GM23338 (cell line): ENCODE measurements at regions not wholly inside any gene's neighbourhood (a gene's known extent, or its start where the extent isn't known, plus 50 kb on each side); places are given as distances from the start of the nearest gene placed in this dataset.

Experiments
- CTCF ChIP-seq, 2 experiments: fragments of 200-600 bp in 1 of 2; sonication (generic) in 1 of 2; conservative IDR thresholded peaks; 2 replicates each; pipeline versions ENCODE4 v1.5.1 to v1.6.1; 2016 to 2017; ENCODE audit warnings: antibody characterized with exemption in 2 of 2, low read depth in 2 of 2, mild to moderate bottlenecking in 2 of 2, moderate library complexity in 1 of 2
- EZH2phosphoT487 ChIP-seq: fragments of 200-600 bp; sonication (generic); IDR thresholded peaks from one replicate; pipeline ENCODE4 v1.8.1; 2018; ENCODE audit warnings: antibody characterized with exemption; ENCODE audit not compliant: unreplicated experiment
- TF ChIP-seq, protein P1 (sequence below): fragments of 250-450 bp; sonication (Bioruptor Pico); IDR thresholded peaks from 2 replicates; pipeline ENCODE4 v1.5.0; 2020; ENCODE audit warnings: mild to moderate bottlenecking, moderate library complexity

GRCh38 chr9:78479441-78479840, 182.5 kb downstream of the PSAT1 start:
- TF ChIP-seq CTCF (conservative IDR thresholded peaks at IDR 0.05; ENCODE audit: low read depth in 2 of 2) (no peak), EZH2phosphoT487 (no peak)
- TF ChIP-seq, protein P1, sequence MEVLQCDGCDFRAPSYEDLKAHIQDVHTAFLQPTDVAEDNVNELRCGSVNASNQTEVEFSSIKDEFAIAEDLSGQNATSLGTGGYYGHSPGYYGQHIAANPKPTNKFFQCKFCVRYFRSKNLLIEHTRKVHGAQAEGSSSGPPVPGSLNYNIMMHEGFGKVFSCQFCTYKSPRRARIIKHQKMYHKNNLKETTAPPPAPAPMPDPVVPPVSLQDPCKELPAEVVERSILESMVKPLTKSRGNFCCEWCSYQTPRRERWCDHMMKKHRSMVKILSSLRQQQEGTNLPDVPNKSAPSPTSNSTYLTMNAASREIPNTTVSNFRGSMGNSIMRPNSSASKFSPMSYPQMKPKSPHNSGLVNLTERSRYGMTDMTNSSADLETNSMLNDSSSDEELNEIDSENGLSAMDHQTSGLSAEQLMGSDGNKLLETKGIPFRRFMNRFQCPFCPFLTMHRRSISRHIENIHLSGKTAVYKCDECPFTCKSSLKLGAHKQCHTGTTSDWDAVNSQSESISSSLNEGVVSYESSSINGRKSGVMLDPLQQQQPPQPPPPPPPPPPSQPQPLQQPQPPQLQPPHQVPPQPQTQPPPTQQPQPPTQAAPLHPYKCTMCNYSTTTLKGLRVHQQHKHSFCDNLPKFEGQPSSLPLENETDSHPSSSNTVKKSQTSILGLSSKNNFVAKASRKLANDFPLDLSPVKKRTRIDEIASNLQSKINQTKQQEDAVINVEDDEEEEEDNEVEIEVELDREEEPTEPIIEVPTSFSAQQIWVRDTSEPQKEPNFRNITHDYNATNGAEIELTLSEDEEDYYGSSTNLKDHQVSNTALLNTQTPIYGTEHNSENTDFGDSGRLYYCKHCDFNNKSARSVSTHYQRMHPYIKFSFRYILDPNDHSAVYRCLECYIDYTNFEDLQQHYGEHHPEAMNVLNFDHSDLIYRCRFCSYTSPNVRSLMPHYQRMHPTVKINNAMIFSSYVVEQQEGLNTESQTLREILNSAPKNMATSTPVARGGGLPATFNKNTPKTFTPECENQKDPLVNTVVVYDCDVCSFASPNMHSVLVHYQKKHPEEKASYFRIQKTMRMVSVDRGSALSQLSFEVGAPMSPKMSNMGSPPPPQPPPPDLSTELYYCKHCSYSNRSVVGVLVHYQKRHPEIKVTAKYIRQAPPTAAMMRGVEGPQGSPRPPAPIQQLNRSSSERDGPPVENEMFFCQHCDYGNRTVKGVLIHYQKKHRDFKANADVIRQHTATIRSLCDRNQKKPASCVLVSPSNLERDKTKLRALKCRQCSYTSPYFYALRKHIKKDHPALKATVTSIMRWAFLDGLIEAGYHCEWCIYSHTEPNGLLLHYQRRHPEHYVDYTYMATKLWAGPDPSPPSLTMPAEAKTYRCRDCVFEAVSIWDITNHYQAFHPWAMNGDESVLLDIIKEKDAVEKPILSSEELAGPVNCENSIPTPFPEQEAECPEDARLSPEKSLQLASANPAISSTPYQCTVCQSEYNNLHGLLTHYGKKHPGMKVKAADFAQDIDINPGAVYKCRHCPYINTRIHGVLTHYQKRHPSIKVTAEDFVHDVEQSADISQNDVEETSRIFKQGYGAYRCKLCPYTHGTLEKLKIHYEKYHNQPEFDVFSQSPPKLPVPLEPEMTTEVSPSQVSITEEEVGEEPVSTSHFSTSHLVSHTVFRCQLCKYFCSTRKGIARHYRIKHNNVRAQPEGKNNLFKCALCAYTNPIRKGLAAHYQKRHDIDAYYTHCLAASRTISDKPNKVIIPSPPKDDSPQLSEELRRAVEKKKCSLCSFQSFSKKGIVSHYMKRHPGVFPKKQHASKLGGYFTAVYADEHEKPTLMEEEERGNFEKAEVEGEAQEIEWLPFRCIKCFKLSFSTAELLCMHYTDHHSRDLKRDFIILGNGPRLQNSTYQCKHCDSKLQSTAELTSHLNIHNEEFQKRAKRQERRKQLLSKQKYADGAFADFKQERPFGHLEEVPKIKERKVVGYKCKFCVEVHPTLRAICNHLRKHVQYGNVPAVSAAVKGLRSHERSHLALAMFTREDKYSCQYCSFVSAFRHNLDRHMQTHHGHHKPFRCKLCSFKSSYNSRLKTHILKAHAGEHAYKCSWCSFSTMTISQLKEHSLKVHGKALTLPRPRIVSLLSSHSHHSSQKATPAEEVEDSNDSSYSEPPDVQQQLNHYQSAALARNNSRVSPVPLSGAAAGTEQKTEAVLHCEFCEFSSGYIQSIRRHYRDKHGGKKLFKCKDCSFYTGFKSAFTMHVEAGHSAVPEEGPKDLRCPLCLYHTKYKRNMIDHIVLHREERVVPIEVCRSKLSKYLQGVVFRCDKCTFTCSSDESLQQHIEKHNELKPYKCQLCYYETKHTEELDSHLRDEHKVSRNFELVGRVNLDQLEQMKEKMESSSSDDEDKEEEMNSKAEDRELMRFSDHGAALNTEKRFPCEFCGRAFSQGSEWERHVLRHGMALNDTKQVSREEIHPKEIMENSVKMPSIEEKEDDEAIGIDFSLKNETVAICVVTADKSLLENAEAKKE (CRISPR knock-in tag) = no peak
